H1 (cell line): ENCODE measurements at regions not wholly inside any gene's neighbourhood (a gene's known extent, or its start where the extent isn't known, plus 50 kb on each side); places are given as distances from the start of the nearest gene placed in this dataset.

Experiments
- CTCF ChIA-PET: fragments of 300-600 bp; sonication (Branson Sonifier 250); formaldehyde crosslinking; loops from one replicate; lab custom pipeline; 2021; ENCODE audit not compliant: partially characterized antibody; lab: Charles Lee
- POLR2A ChIA-PET: fragments of 300-600 bp; sonication (Branson Sonifier 250); formaldehyde crosslinking; loops from one replicate; lab custom pipeline; 2021; ENCODE audit warnings: inconsistent platforms; ENCODE audit not compliant: partially characterized antibody; lab: Charles Lee
- DNase-seq, 2 experiments: peaks; one replicate each; pipeline versions ENCODE4 v3.0.0 to v3.0.0-alpha.2; 2010 to 2022; ENCODE audit warnings: low spot score in 2 of 2, low read depth in 1 of 2, mixed read lengths in 1 of 2
- FAIRE-seq: peaks from 2 replicates; lab custom pipeline; 2011; peaks lifted over from hg19 to GRCh38; lab: Jason Lieb, UNC
- H2AFZ ChIP-seq: 2 replicates; pipeline ENCODE4 v1.8.1; 2012; ENCODE audit warnings: low read length, inconsistent platforms
- H2AK5ac ChIP-seq: 2 replicates; pipeline ENCODE4 v1.6.1; 2013; ENCODE audit warnings: low read depth, low read length
- H2BK120ac ChIP-seq: replicated peaks from 2 replicates; pipeline ENCODE3; 2013; ENCODE audit warnings: low read depth, low read length, inconsistent platforms
- H2BK12ac ChIP-seq: 2 replicates; pipeline ENCODE4 v1.6.1; 2013; ENCODE audit warnings: low read depth, low read length
- H2BK15ac ChIP-seq: 2 replicates; pipeline ENCODE4 v1.6.1; 2013; ENCODE audit warnings: low read length
- H2BK20ac ChIP-seq: 2 replicates; pipeline ENCODE4 v1.6.1; 2013; ENCODE audit warnings: low read length
- H2BK5ac ChIP-seq: 2 replicates; pipeline ENCODE4 v1.6.1; 2013; ENCODE audit warnings: low read depth, low read length
- H3K14ac ChIP-seq: 2 replicates; pipeline ENCODE4 v1.6.1; 2013; ENCODE audit warnings: inconsistent platforms; ENCODE audit not compliant: insufficient read length
- H3K18ac ChIP-seq: 2 replicates; pipeline ENCODE4 v1.6.1; 2013; ENCODE audit warnings: low read length; ENCODE audit errors: extremely low read depth
- H3K23ac ChIP-seq: 2 replicates; pipeline ENCODE4 v1.6.1; 2013; ENCODE audit warnings: inconsistent platforms; ENCODE audit not compliant: insufficient read length
- H3K23me2 ChIP-seq: 2 replicates; pipeline ENCODE4 v1.6.1; 2013; ENCODE audit warnings: low read depth, low read length
- H3K27ac ChIP-seq: 2 replicates; pipeline ENCODE4 v1.6.1; 2011; ENCODE audit warnings: low read depth, low read length, inconsistent platforms
- H3K27me3 ChIP-seq, 4 experiments: replicated peaks in 1 of 4; 1 replicate in 1 of 4; 2 replicates in 3 of 4; pipeline versions ENCODE4 v1.6.1 to v1.8.1; 2011 to 2013; ENCODE audit warnings: low read length in 3 of 4, mild to moderate bottlenecking in 3 of 4, inconsistent platforms in 2 of 4, mixed read lengths in 2 of 4, moderate library complexity in 1 of 4; ENCODE audit not compliant: control insufficient read depth in 3 of 4, insufficient read depth in 3 of 4; ENCODE audit errors: extremely low read depth in 1 of 4
- H3K36me3 ChIP-seq, 4 experiments: 2 replicates each; pipeline versions ENCODE4 v1.6.1 to v1.8.1; 2011 to 2013; ENCODE audit warnings: mild to moderate bottlenecking in 4 of 4, low read length in 3 of 4, moderate library complexity in 2 of 4, control low read depth in 1 of 4, inconsistent platforms in 1 of 4; ENCODE audit not compliant: insufficient read depth in 4 of 4, control insufficient read depth in 2 of 4
- H3K4ac ChIP-seq: replicated peaks from 2 replicates; pipeline ENCODE3; 2013; ENCODE audit warnings: low read length, low read depth, mixed read lengths, inconsistent platforms; ENCODE audit not compliant: insufficient read length
- H3K4me1 ChIP-seq, 4 experiments: replicated peaks in 1 of 4; 1 replicate in 1 of 4; 2 replicates in 3 of 4; pipeline versions ENCODE4 v1.6.1 to v1.8.1; 2011 to 2013; ENCODE audit warnings: low read length in 3 of 4, inconsistent platforms in 2 of 4, mixed read lengths in 1 of 4; ENCODE audit not compliant: insufficient read depth in 4 of 4, control insufficient read depth in 3 of 4
- H3K4me2 ChIP-seq, 2 experiments: 2 replicates each; pipeline versions ENCODE4 v1.6.1 to v1.8.1; 2011 to 2013; ENCODE audit warnings: low read depth in 2 of 2, low read length in 2 of 2, control low read depth in 1 of 2, inconsistent platforms in 1 of 2, mild to moderate bottlenecking in 1 of 2; ENCODE audit not compliant: insufficient read depth in 1 of 2
- H3K4me3 ChIP-seq, 4 experiments: fragments of 200-600, 300-600 bp in 1 of 4; sonication (generic), shearing (Covaris generic), sonication (Bioruptor Twin) in 1 of 4; 2 replicates each; pipeline versions ENCODE4 v1.5.1 to v1.8.1; 2011 to 2016; ENCODE audit warnings: low read length in 4 of 4, low read depth in 3 of 4, control low read depth in 2 of 4, inconsistent platforms in 2 of 4, mild to moderate bottlenecking in 2 of 4, mixed read lengths in 1 of 4, moderate library complexity in 1 of 4; ENCODE audit not compliant: insufficient read depth in 2 of 4; ENCODE audit errors: extremely low read depth in 1 of 4
- H3K56ac ChIP-seq: replicated peaks from 2 replicates; pipeline ENCODE3; 2013; ENCODE audit warnings: low read depth, mild to moderate bottlenecking, mixed read lengths, low read length, inconsistent platforms; ENCODE audit not compliant: insufficient read length
- H3K79me1 ChIP-seq: 2 replicates; pipeline ENCODE4 v1.6.1; 2013; ENCODE audit warnings: low read depth, low read length, control low read depth
- H3K79me2 ChIP-seq, 2 experiments: 2 replicates each; pipeline versions ENCODE4 v1.6.1 to v1.8.1; 2012 to 2013; ENCODE audit warnings: low read length in 2 of 2, mild to moderate bottlenecking in 2 of 2, inconsistent platforms in 1 of 2; ENCODE audit not compliant: insufficient read depth in 2 of 2, control insufficient read depth in 1 of 2
- H3K9ac ChIP-seq, 4 experiments: replicated peaks in 1 of 4; 1 replicate in 1 of 4; 2 replicates in 3 of 4; pipeline versions ENCODE4 v1.6.1 to v1.8.1; 2011 to 2013; ENCODE audit warnings: low read depth in 3 of 4, low read length in 3 of 4, control low read depth in 2 of 4, mild to moderate bottlenecking in 2 of 4, moderate library complexity in 2 of 4, inconsistent platforms in 1 of 4; ENCODE audit errors: extremely low read depth in 1 of 4
- H3K9me3 ChIP-seq, 2 experiments: 2 replicates each; pipeline versions ENCODE4 v1.6.1 to v1.8.1; 2012 to 2013; ENCODE audit warnings: mild to moderate bottlenecking in 2 of 2, moderate library complexity in 2 of 2, control low read depth in 1 of 2, inconsistent platforms in 1 of 2, low read depth in 1 of 2, low read length in 1 of 2, mixed read lengths in 1 of 2; ENCODE audit not compliant: insufficient read depth in 2 of 2
- H4K20me1 ChIP-seq, 2 experiments: replicated peaks in 1 of 2; 2 replicates each; pipeline versions ENCODE3 to v1.8.1; 2011 to 2013; ENCODE audit warnings: inconsistent platforms in 2 of 2, low read length in 2 of 2, mild to moderate bottlenecking in 1 of 2; ENCODE audit not compliant: insufficient read depth in 2 of 2, control insufficient read depth in 1 of 2
- H4K5ac ChIP-seq: 2 replicates; pipeline ENCODE4 v1.6.1; 2013; ENCODE audit warnings: low read length, low read depth, mixed read lengths, inconsistent platforms; ENCODE audit not compliant: insufficient read length
- H4K8ac ChIP-seq: 2 replicates; pipeline ENCODE4 v1.8.0; 2013; ENCODE audit warnings: mild to moderate bottlenecking, moderate library complexity, low read length, inconsistent platforms; ENCODE audit not compliant: insufficient read depth; ENCODE audit errors: extremely low read depth
- H4K91ac ChIP-seq: replicated peaks from 2 replicates; pipeline ENCODE3; 2013; ENCODE audit warnings: low read length, mixed read lengths, inconsistent platforms; ENCODE audit not compliant: insufficient read length
- ASH2L ChIP-seq: fragments of 200-600, 300-600 bp; sonication (generic); IDR thresholded peaks from one replicate; pipeline ENCODE4 v1.7.1; 2017; ENCODE audit warnings: low read length
- BACH1 ChIP-seq: IDR thresholded peaks from 2 replicates; pipeline ENCODE4 v1.6.1; 2012; ENCODE audit warnings: low read length, improper control_type of control experiment
- E2F6 ChIP-seq: IDR thresholded peaks from 2 replicates; pipeline ENCODE4 v1.6.1; 2012; ENCODE audit warnings: inconsistent platforms
- HDAC2 ChIP-seq, 2 experiments: fragments of 300-600 bp in 1 of 2; sonication (generic) in 1 of 2; IDR thresholded peaks; 2 replicates each; pipeline ENCODE4 v1.6.1; 2011 to 2012; ENCODE audit warnings: low read depth in 2 of 2, low read length in 2 of 2, mild to moderate bottlenecking in 2 of 2, moderate library complexity in 2 of 2, borderline replicate concordance in 1 of 2, inconsistent platforms in 1 of 2
- MAX ChIP-seq: IDR thresholded peaks from 2 replicates; pipeline ENCODE4 v1.6.1; 2012; ENCODE audit warnings: inconsistent platforms
- NANOG ChIP-seq: IDR thresholded peaks from 2 replicates; pipeline ENCODE4 v1.6.1; 2011; ENCODE audit warnings: low read length, low read depth, mild to moderate bottlenecking, inconsistent platforms; ENCODE audit not compliant: insufficient read depth, poor library complexity, severe bottlenecking
- SAP30 ChIP-seq: fragments of 300-600 bp; sonication (generic); IDR thresholded peaks from 2 replicates; pipeline ENCODE4 v1.7.1; 2012; ENCODE audit warnings: low read length, moderate library complexity, mild to moderate bottlenecking, inconsistent platforms; ENCODE audit not compliant: insufficient read depth, insufficient replicate concordance
- SP1 ChIP-seq: IDR thresholded peaks from 2 replicates; pipeline ENCODE4 v1.6.1; 2011; ENCODE audit warnings: low read depth, low read length
- TCF12 ChIP-seq: IDR thresholded peaks from 2 replicates; pipeline ENCODE4 v1.6.1; 2011; ENCODE audit warnings: low read depth, mild to moderate bottlenecking, low read length
- TEAD4 ChIP-seq: IDR thresholded peaks from 2 replicates; pipeline ENCODE4 v1.6.1; 2012; ENCODE audit warnings: low read depth, low read length, inconsistent platforms, mixed read lengths
- USF2 ChIP-seq: IDR thresholded peaks from 2 replicates; pipeline ENCODE4 v1.6.1; 2011; ENCODE audit warnings: low read length, improper control_type of control experiment
- YY1 ChIP-seq: IDR thresholded peaks from 2 replicates; pipeline ENCODE4 v1.6.1; 2011; ENCODE audit warnings: low read depth, mild to moderate bottlenecking, low read length
- ZNF274 ChIP-seq: IDR thresholded peaks from 2 replicates; pipeline ENCODE4 v1.7.0; 2012; ENCODE audit warnings: low read length, borderline replicate concordance; ENCODE audit errors: extremely low read depth
- WGBS, 2 experiments: shearing (Covaris generic) in 1 of 2; methylation state at CpG; one replicate each; pipeline versions ENCODE4 v1.1.6 to v1.1.7; 2013 to 2015; ENCODE audit warnings: low lambda C conversion rate in 2 of 2, mixed read lengths in 2 of 2, inconsistent platforms in 1 of 2, low coverage in 1 of 2, missing lambda C conversion rate in 1 of 2; ENCODE audit not compliant: insufficient replicate concordance in 2 of 2, insufficient coverage in 1 of 2, insufficient read length in 1 of 2; ENCODE audit errors: extremely low coverage in 1 of 2, missing lambda C conversion rate in 1 of 2; 5-methylcytosine and 5-hydroxymethylcytosine counted together

- Histone ChIP-seq H3K9ac (no peak overlapping the region), H3K27me3 (no peaks in the 10 kb centered on the region), H3K23ac (no peak overlapping the region), H3K4me2 (no peak overlapping the region), H3K4ac (no peak overlapping the region), H3K27ac (no peak overlapping the region), H3K14ac (no peak overlapping the region), H4K91ac (no peak overlapping the region), H3K79me2 (no peaks in the 10 kb centered on the region), H4K8ac (no peak overlapping the region), H3K4me1 (no peaks in the 10 kb centered on the region), H2BK12ac (no peak overlapping the region), H2BK15ac (no peak overlapping the region), H2BK120ac (no peak overlapping the region), H2AFZ (no peak overlapping the region), H4K20me1 (no peaks in the 10 kb centered on the region), H3K4me3 (no peak overlapping the region), H3K56ac (no peak overlapping the region), H4K5ac (no peak overlapping the region), H3K23me2 (no peaks in the 10 kb centered on the region), H2BK5ac (no peak overlapping the region), H3K36me3 (no peaks in the 10 kb centered on the region; a peak in 1 of 8 replicates), H2AK5ac (no peak overlapping the region), H3K79me1 (no peaks in the 10 kb centered on the region), H3K9me3 (no peaks in the 10 kb centered on the region), H3K18ac (no peak overlapping the region), H2BK20ac (no peak overlapping the region)
- DNase-seq (no peak), FAIRE-seq (no peak)
- 96% methylated on average over 3 of the region's 3 CpGs; no CpG with 5 or more reads in 1 of the 2 experiments for WGBS, 2 experiments
- ChIA-PET POLR2A (no interaction called here), CTCF (no interaction called here)
- TF ChIP-seq YY1: no peak
- TF ChIP-seq SAP30: no peak
- no peak for TF ChIP-seq ZNF274
- no peak for TF ChIP-seq NANOG
- no peak for TF ChIP-seq USF2
- TF ChIP-seq E2F6: no peak
- no peak for TF ChIP-seq TCF12
- no peak for TF ChIP-seq MAX
- TF ChIP-seq TEAD4: no peak
- TF ChIP-seq ASH2L: no peak
- no peak for TF ChIP-seq SP1
- TF ChIP-seq BACH1: no peak
- TF ChIP-seq HDAC2 (IDR thresholded peaks at IDR 0.05; ENCODE audit: borderline replicate concordance in 1 of 2, low read depth in 2 of 2, low read length in 2 of 2): no peak
Measured at GRCh38 chr7:109699661-109700060, 1130.0 kb downstream of the DNAJB9 start.
